Transverse colon (tissue), 4 donors: ENCODE measurements at regions not wholly inside any gene's neighbourhood (a gene's known extent, or its start where the extent isn't known, plus 50 kb on each side); places are given as distances from the start of the nearest gene placed in this dataset.

Experiments
- EP300 ChIP-seq: sonication (generic); formaldehyde crosslinking; IDR thresholded peaks from one replicate; pipeline ENCODE4 v1.6.1; 2017; ENCODE audit warnings: antibody characterized with exemption, low read depth
- POLR2A ChIP-seq: fragments of 450-650 bp; IDR thresholded peaks from one replicate; pipeline ENCODE4 v1.6.1; 2016; ENCODE audit warnings: antibody characterized with exemption, mild to moderate bottlenecking, moderate library complexity
- POLR2AphosphoS5 ChIP-seq, 3 donors: sonication (generic); formaldehyde crosslinking; IDR thresholded peaks; one replicate each; pipeline ENCODE4 v1.6.1; 2016; ENCODE audit warnings: antibody characterized with exemption in 3 of 3
- TF ChIP-seq, protein P1 (sequence below), 5 experiments: fragments of 200-600 bp in 3 of 5; fragments of 450-650 bp in 2 of 5; sonication (generic) in 3 of 5; IDR thresholded peaks; 1 replicate in 2 of 5; 2 replicates in 3 of 5; pipeline ENCODE4 v1.5.1; 2016 to 2017; ENCODE audit warnings: antibody characterized with exemption in 5 of 5, inconsistent platforms in 3 of 5, mild to moderate bottlenecking in 2 of 5, moderate library complexity in 1 of 5

DNA sequence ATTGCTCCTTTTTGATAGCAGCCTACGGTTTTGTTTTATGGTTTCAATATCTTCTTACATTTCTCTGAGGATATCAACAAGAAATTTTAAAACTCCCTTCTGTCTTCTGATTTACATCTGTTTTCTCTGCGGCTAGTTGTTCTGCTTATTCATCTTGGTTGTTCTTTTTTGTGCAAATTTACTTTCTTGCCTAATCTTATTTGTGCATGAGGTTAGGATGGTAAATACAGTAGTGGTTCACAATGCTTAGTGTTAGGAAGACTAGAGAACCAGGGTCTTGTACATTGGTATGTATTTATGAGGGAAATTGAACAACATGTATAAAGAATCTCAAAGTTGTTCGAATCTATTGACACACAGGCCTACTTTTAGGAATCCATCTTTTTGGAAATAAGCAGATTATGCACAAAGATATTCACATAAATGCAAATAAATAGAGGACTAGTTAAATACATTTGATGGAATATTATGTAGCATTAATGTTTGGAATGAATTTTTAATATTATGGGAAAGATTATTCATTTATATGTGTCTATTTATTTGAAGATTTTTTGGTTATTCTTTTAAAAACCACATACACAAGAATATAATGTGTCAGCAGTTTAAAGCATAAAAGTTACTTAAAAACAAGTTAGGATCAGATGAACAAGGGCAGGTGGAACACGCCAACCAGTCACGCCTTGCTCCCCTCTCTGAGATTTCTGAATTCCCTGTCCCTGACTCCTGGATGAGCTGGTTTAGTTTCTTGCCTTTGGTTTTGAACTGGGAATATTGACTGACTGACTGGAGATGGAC is 51.4 kb upstream of the RFC3 start:
- TF ChIP-seq, protein P1, sequence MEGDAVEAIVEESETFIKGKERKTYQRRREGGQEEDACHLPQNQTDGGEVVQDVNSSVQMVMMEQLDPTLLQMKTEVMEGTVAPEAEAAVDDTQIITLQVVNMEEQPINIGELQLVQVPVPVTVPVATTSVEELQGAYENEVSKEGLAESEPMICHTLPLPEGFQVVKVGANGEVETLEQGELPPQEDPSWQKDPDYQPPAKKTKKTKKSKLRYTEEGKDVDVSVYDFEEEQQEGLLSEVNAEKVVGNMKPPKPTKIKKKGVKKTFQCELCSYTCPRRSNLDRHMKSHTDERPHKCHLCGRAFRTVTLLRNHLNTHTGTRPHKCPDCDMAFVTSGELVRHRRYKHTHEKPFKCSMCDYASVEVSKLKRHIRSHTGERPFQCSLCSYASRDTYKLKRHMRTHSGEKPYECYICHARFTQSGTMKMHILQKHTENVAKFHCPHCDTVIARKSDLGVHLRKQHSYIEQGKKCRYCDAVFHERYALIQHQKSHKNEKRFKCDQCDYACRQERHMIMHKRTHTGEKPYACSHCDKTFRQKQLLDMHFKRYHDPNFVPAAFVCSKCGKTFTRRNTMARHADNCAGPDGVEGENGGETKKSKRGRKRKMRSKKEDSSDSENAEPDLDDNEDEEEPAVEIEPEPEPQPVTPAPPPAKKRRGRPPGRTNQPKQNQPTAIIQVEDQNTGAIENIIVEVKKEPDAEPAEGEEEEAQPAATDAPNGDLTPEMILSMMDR (IDR thresholded peaks at IDR 0.05) = no peak
- no peak for TF ChIP-seq POLR2A
- TF ChIP-seq POLR2AphosphoS5 (IDR thresholded peaks at IDR 0.05) = no peak
- TF ChIP-seq EP300 = no peak
